ENCODE measurements at regions not wholly inside any gene's neighbourhood (a gene's known extent, or its start where the extent isn't known, plus 50 kb on each side); places are given as distances from the start of the nearest gene placed in this dataset.

GRCh38 chr13:105904034-105904742 is 631.3 kb downstream of the EFNB2 start:
- Histone ChIP-seq H3K18ac (ENCODE audit: low read depth, low read length) (no peak overlapping the region), H2BK5ac (ENCODE audit: low read depth, low read length, poor library complexity, severe bottlenecking) (no peak overlapping the region), H3K9me1 (ENCODE audit: insufficient read depth, low read length) (no peaks in the 10 kb centered on the region), H3K36me3 (ENCODE audit: control insufficient read depth, insufficient read depth, low read length) (no peaks in the 10 kb centered on the region), H4K20me1 (ENCODE audit: insufficient read depth, low read length) (no peaks in the 10 kb centered on the region), H3K27me3 (ENCODE audit: control insufficient read depth, insufficient read depth, low read length) (no peaks in the 10 kb centered on the region), H3K79me1 (ENCODE audit: low read depth in 1 of 2, low read length in 2 of 2) (no peaks in the 10 kb centered on the region), H2BK120ac (ENCODE audit: low read depth, low read length) (no peak overlapping the region), H3K4ac (ENCODE audit: low read depth, low read length) (no peak overlapping the region), H3K4me3 (ENCODE audit: insufficient read depth, low read depth, low read length) (no peak overlapping the region), H3K4me2 (ENCODE audit: low read depth, low read length) (no peak overlapping the region), H4K5ac (ENCODE audit: low read depth, low read length) (no peak overlapping the region), H3K56ac (ENCODE audit: extremely low read depth, insufficient read depth, low read length) (no peak overlapping the region), H3K23ac (ENCODE audit: low read depth, low read length) (no peak overlapping the region), H3K9me3 (ENCODE audit: control insufficient read depth, insufficient read depth, low read length) (no peaks in the 10 kb centered on the region), H3K27ac (ENCODE audit: insufficient read depth, low read length) (no peak overlapping the region), H2AFZ (replicated peaks; ENCODE audit: low read length, poor library complexity) (no peak overlapping the region), H2AK5ac (ENCODE audit: low read depth, low read length) (no peak overlapping the region), H2BK20ac (ENCODE audit: low read depth, low read length) (no peak overlapping the region), H2AK9ac (replicated peaks; ENCODE audit: low read depth, low read length, poor library complexity) (no peak overlapping the region), H4K91ac (ENCODE audit: insufficient read depth, low read depth, low read length) (no peak overlapping the region), H3K4me1 (ENCODE audit: control insufficient read depth, insufficient read depth, low read length) (no peaks in the 10 kb centered on the region), H2BK15ac (ENCODE audit: low read depth, low read length) (no peak overlapping the region), H3K9ac (ENCODE audit: low read depth, low read length) (no peak overlapping the region), H4K8ac (ENCODE audit: low read depth in 2 of 2, low read length in 2 of 2) (no peak overlapping the region), H3K14ac (replicated peaks; ENCODE audit: low read depth, low read length) (no peak overlapping the region)
- no peak for TF ChIP-seq MXI1 (IDR thresholded peaks at IDR 0.05; ENCODE audit: borderline replicate concordance, low read depth, low read length)
- TF ChIP-seq SMC3 (IDR thresholded peaks at IDR 0.05; ENCODE audit: low read depth, low read length), result no peak
- TF ChIP-seq, protein P1, sequence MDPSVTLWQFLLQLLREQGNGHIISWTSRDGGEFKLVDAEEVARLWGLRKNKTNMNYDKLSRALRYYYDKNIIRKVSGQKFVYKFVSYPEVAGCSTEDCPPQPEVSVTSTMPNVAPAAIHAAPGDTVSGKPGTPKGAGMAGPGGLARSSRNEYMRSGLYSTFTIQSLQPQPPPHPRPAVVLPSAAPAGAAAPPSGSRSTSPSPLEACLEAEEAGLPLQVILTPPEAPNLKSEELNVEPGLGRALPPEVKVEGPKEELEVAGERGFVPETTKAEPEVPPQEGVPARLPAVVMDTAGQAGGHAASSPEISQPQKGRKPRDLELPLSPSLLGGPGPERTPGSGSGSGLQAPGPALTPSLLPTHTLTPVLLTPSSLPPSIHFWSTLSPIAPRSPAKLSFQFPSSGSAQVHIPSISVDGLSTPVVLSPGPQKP (IDR thresholded peaks at IDR 0.05; ENCODE audit: borderline replicate concordance, low read depth, low read length), result no peak
- TF ChIP-seq RCOR1 (IDR thresholded peaks at IDR 0.05; ENCODE audit: insufficient replicate concordance, low read length), result no peak
- TF ChIP-seq MAFK (IDR thresholded peaks at IDR 0.05; ENCODE audit: low read depth, low read length), result no peak
- no peak for TF ChIP-seq FOS (IDR thresholded peaks at IDR 0.05; ENCODE audit: low read depth, low read length)
- no peak for TF ChIP-seq RFX5 (IDR thresholded peaks at IDR 0.05; ENCODE audit: low read depth, low read length)
- no peak for TF ChIP-seq USF2 (IDR thresholded peaks at IDR 0.05; ENCODE audit: low read depth, low read length)
- no peak for TF ChIP-seq POLR2A (IDR thresholded peaks at IDR 0.05; ENCODE audit: low read depth, low read length)
- no peak for TF ChIP-seq CTCF (conservative IDR thresholded peaks at IDR 0.05; ENCODE audit: low read depth, low read length)
- TF ChIP-seq MAZ (IDR thresholded peaks at IDR 0.05; ENCODE audit: borderline replicate concordance, low read depth, low read length), result no peak
- TF ChIP-seq CHD1 (IDR thresholded peaks at IDR 0.05; ENCODE audit: low read depth, low read length), result no peak
- TF ChIP-seq NFE2L2 (IDR thresholded peaks at IDR 0.05; ENCODE audit: low read depth, low read length), result no peak
- TF ChIP-seq BHLHE40 (IDR thresholded peaks at IDR 0.05; ENCODE audit: low read depth, low read length), result no peak
- TF ChIP-seq RAD21 (IDR thresholded peaks at IDR 0.05; ENCODE audit: low read length), result no peak
- no peak for TF ChIP-seq CEBPB (IDR thresholded peaks at IDR 0.05; ENCODE audit: low read depth, low read length)
- no TSS peak for BruUV-seq (replicated peaks)
- ChIA-PET POLR2A (ENCODE audit: unreplicated experiment) (no interaction called here), CTCF (no interaction called here)
- ATAC-seq (ENCODE audit: low read depth), result no peak
- intact Hi-C loops (cut with micrococcal nuclease) (no loop called here), in situ Hi-C loops (cut with MboI; ENCODE audit: low sequenced_read_pairs) (no loop called here), dilution Hi-C loops (cut with HindIII; ENCODE audit: low sequenced_read_pairs, unreplicated experiment) (no loop called here)
- no peak for DNase-seq
- WGBS, 2 experiments (ENCODE audit: extremely low coverage in 2 of 2, insufficient read length in 1 of 2), result 93% methylated on average over 3 of the region's 9 CpGs; no CpG with 5 or more reads in 1 of the 2 experiments

Data from IMR-90 (cell line).